ENCODE measurements at regions not wholly inside any gene's neighbourhood (a gene's known extent, or its start where the extent isn't known, plus 50 kb on each side); places are given as distances from the start of the nearest gene placed in this dataset.

GRCh38 chr9:87276327-87276841 is 221.3 kb upstream of the DAPK1 start:
- H2BK5ac ChIP-seq (ENCODE audit: low read depth, low read length): no peak overlapping the region
- 92 to 100% methylated on average over 3 to 8 of the region's 8 CpGs for WGBS, 2 experiments (ENCODE audit: extremely low coverage in 1 of 2, insufficient coverage in 1 of 2, insufficient read length in 1 of 2, insufficient replicate concordance in 2 of 2, low coverage in 1 of 2, low lambda C conversion rate in 2 of 2, missing lambda C conversion rate in 1 of 2)
- H3K4ac ChIP-seq (replicated peaks; ENCODE audit: insufficient read length, low read depth, low read length): no peak overlapping the region
- H3K4me3 ChIP-seq (ENCODE audit: extremely low read depth in 1 of 4, insufficient read depth in 2 of 4, low read depth in 3 of 4, low read length in 4 of 4): no peak overlapping the region
- no peak overlapping the region for H2BK120ac ChIP-seq (replicated peaks; ENCODE audit: low read depth, low read length)
- H3K9ac ChIP-seq (replicated peaks in 1 of 4; ENCODE audit: extremely low read depth in 1 of 4, low read depth in 3 of 4, low read length in 3 of 4): no peak overlapping the region
- no peak for DNase-seq (ENCODE audit: low read depth in 1 of 2, low spot score in 2 of 2)
- H3K4me2 ChIP-seq (ENCODE audit: insufficient read depth in 1 of 2, low read depth in 2 of 2, low read length in 2 of 2): no peak overlapping the region
- no peak overlapping the region for H4K5ac ChIP-seq (ENCODE audit: insufficient read length, low read depth, low read length)
- no peaks in the 10 kb centered on the region for H3K27me3 ChIP-seq (replicated peaks in 1 of 4; ENCODE audit: control insufficient read depth in 3 of 4, extremely low read depth in 1 of 4, insufficient read depth in 3 of 4, low read length in 3 of 4)
- H2AFZ ChIP-seq (ENCODE audit: low read length): no peak overlapping the region
- no peak for FAIRE-seq
- no peak overlapping the region for H3K14ac ChIP-seq (ENCODE audit: insufficient read length)
- no peak overlapping the region for H2BK15ac ChIP-seq (ENCODE audit: low read length)
- CTCF ChIA-PET (ENCODE audit: partially characterized antibody): interaction anchor here (1.4 kb wide), 1 partner anchor 842 kb away, joined by 3 read pairs; no protein-coding TSS in a partner anchor
- POLR2A ChIA-PET (ENCODE audit: partially characterized antibody): no interaction called here
- no peaks in the 10 kb centered on the region for H3K79me2 ChIP-seq (ENCODE audit: control insufficient read depth in 1 of 2, insufficient read depth in 2 of 2, low read length in 2 of 2)
- no peaks in the 10 kb centered on the region for H4K20me1 ChIP-seq (replicated peaks in 1 of 2; ENCODE audit: control insufficient read depth in 1 of 2, insufficient read depth in 2 of 2, low read length in 2 of 2)
- H3K9me3 ChIP-seq (ENCODE audit: insufficient read depth in 2 of 2, low read depth in 1 of 2, low read length in 1 of 2): no peaks in the 10 kb centered on the region
- H4K8ac ChIP-seq (ENCODE audit: extremely low read depth, insufficient read depth, low read length): no peak overlapping the region
- H3K36me3 ChIP-seq (ENCODE audit: control insufficient read depth in 2 of 4, insufficient read depth in 4 of 4, low read length in 3 of 4): no peaks in the 10 kb centered on the region
- no peak overlapping the region for H3K56ac ChIP-seq (replicated peaks; ENCODE audit: insufficient read length, low read depth, low read length)
- H4K91ac ChIP-seq (replicated peaks; ENCODE audit: insufficient read length, low read length): no peak overlapping the region
- no peak overlapping the region for H2BK20ac ChIP-seq (ENCODE audit: low read length)
- no peak overlapping the region for H2BK12ac ChIP-seq (ENCODE audit: low read depth, low read length)
- no peak overlapping the region for H3K27ac ChIP-seq (ENCODE audit: low read depth, low read length)
- TF ChIP-seq TEAD4 (IDR thresholded peaks at IDR 0.05; ENCODE audit: low read depth, low read length) (no peak), CTCF (IDR thresholded peaks at IDR 0.05; ENCODE audit: control extremely low read depth in 1 of 3, insufficient read depth in 1 of 3, low read depth in 1 of 3, low read length in 3 of 3) (no peak)
- H3K18ac ChIP-seq (ENCODE audit: extremely low read depth, low read length): no peak overlapping the region
- no peaks in the 10 kb centered on the region; the same call in 1 of the 2 replicates for H3K23me2 ChIP-seq (ENCODE audit: low read depth, low read length)
- H3K4me1 ChIP-seq (replicated peaks in 1 of 4; ENCODE audit: control insufficient read depth in 3 of 4, insufficient read depth in 4 of 4, low read length in 3 of 4): no peaks in the 10 kb centered on the region
- no peaks in the 10 kb centered on the region for H3K79me1 ChIP-seq (ENCODE audit: low read depth, low read length)
- no peak overlapping the region for H2AK5ac ChIP-seq (ENCODE audit: low read depth, low read length)
- H3K23ac ChIP-seq (ENCODE audit: insufficient read length): no peak overlapping the region
